ENCODE measurements at regions not wholly inside any gene's neighbourhood (a gene's known extent, or its start where the extent isn't known, plus 50 kb on each side); places are given as distances from the start of the nearest gene placed in this dataset.

DNA sequence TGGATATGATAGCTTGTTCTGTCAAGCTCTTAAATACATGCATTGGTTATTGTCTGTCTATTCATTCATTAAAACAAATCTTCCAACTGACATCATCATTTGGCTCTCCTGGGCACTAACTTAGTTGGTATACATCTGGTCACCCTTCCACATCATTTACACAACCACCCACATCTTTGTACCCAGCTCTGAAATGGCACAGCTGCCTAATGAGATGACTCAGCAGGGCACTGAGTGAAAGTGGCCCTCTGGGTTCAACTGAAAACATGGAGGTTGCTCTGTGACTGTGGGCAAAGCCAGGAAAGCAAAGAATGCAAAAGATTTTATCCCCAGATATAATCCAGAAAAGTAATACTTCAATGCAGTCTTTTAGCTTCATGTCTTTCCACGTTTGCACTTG, 234.0 kb upstream of the MAP2 start:
- no peak for DNase-seq

DNA sequence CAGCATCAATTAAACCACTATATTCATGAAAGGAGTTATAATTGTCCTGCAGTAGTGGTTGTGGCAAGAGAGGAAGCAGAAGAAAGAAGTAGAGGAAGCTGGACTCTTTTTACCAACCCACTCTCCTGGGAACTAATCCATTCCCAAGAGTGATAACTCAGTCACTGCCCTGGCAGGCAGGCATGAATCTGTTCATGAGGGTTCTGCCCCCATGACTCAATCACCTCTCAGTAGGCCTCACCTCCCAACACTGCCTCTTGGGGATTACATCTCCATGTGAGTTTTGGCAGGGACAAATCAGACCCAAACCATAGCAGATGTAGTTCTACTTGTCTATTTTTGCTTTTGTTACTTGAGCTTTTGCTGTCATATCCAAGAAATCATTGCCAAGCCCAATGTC, 232.7 kb upstream of the MAP2 start:
- intact Hi-C loops (cut with DNase I, micrococcal nuclease), result no loop called here
- no peak for ATAC-seq
- Histone ChIP-seq H3K4me3 (no peak overlapping the region), H3K4me1 (ENCODE audit: low read depth) (no peaks in the 10 kb centered on the region), H3K9me3 (no peaks in the 10 kb centered on the region), H3K36me3 (ENCODE audit: low read depth) (no peaks in the 10 kb centered on the region)
- no peak for DNase-seq
- TF ChIP-seq, protein P1, sequence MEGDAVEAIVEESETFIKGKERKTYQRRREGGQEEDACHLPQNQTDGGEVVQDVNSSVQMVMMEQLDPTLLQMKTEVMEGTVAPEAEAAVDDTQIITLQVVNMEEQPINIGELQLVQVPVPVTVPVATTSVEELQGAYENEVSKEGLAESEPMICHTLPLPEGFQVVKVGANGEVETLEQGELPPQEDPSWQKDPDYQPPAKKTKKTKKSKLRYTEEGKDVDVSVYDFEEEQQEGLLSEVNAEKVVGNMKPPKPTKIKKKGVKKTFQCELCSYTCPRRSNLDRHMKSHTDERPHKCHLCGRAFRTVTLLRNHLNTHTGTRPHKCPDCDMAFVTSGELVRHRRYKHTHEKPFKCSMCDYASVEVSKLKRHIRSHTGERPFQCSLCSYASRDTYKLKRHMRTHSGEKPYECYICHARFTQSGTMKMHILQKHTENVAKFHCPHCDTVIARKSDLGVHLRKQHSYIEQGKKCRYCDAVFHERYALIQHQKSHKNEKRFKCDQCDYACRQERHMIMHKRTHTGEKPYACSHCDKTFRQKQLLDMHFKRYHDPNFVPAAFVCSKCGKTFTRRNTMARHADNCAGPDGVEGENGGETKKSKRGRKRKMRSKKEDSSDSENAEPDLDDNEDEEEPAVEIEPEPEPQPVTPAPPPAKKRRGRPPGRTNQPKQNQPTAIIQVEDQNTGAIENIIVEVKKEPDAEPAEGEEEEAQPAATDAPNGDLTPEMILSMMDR (IDR thresholded peaks at IDR 0.05), result no peak

More for the DNA sequence above, 234.0 kb upstream of the MAP2 start:
- TF ChIP-seq, protein P1 (IDR thresholded peaks at IDR 0.05), result no peak
- no peak for ATAC-seq
- Histone ChIP-seq H3K9me3 (no peaks in the 10 kb centered on the region), H3K4me1 (ENCODE audit: low read depth) (no peaks in the 10 kb centered on the region), H3K36me3 (ENCODE audit: low read depth) (no peaks in the 10 kb centered on the region), H3K4me3 (no peak overlapping the region)
- intact Hi-C loops (cut with DNase I, micrococcal nuclease), result no loop called here

- no peak for DNase-seq
- Histone ChIP-seq H3K4me3 (no peak overlapping the region), H3K9me3 (no peaks in the 10 kb centered on the region), H3K4me1 (ENCODE audit: low read depth) (no peaks in the 10 kb centered on the region), H3K36me3 (ENCODE audit: low read depth) (no peaks in the 10 kb centered on the region)
- intact Hi-C loops (cut with DNase I, micrococcal nuclease), result no loop called here
- TF ChIP-seq, protein P1 (IDR thresholded peaks at IDR 0.05), result no peak
- ATAC-seq, result no peak
Measured at GRCh38 chr2:209194717-209195116, 229.1 kb upstream of the MAP2 start.

DNA sequence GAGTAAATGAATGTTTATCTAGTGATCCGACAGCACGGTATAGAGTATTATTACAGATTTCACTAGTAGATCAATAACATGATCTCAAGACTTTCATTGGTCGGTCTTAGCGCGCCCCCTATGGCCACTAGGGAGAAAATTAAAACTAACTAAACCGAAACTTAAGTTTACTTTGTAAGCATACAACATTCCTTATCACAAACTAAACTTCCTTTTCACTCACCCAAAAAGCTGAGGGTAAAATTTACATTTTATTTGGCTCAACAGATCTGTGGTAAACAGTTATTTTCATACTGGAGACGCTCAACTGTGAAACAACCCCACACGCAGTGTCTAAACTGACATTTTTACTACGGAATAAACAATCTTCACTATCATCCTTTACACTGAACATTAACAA, 215.6 kb upstream of the MAP2 start:
- DNase-seq (peak in 2 of 3 donors; percentile 38 to 44), ATAC-seq (peak; percentile 51)
- H3K4me1 ChIP-seq (ENCODE audit: low read depth), result no peaks in the 10 kb centered on the region
- intact Hi-C loops (cut with DNase I, micrococcal nuclease), result no loop called here
- no peaks in the 10 kb centered on the region for H3K36me3 ChIP-seq (ENCODE audit: low read depth)
- TF ChIP-seq, protein P1 (IDR thresholded peaks at IDR 0.05), result peak; percentile 20
- no peak overlapping the region for H3K4me3 ChIP-seq
- H3K9me3 ChIP-seq, result no peaks in the 10 kb centered on the region

DNA sequence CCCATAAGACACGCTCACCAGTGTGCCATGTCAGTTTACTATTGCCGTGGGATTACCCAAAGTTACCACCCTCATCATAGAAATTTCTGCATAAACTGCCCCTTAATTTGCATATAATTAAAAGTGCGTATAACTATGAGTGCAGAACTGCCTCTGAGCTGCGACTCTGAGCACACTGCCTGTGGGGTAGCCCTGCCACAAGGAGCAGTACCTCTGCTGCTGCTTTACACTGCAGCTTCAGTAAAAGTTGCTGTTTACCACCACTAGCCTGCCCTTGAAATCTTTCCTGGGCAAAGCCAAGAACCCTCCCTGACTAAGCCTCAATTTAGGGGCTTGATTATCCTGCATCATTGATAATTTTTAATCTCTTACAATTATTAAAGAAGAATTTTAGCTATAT, 213.9 kb upstream of the MAP2 start:
- DNase-seq, result no peak
- no peak for ATAC-seq
- TF ChIP-seq, protein P1 (IDR thresholded peaks at IDR 0.05), result no peak
- Histone ChIP-seq H3K9me3 (no peaks in the 10 kb centered on the region), H3K36me3 (ENCODE audit: low read depth) (no peaks in the 10 kb centered on the region), H3K4me1 (ENCODE audit: low read depth) (no peaks in the 10 kb centered on the region), H3K4me3 (no peak overlapping the region)
- intact Hi-C loops (cut with DNase I, micrococcal nuclease), result no loop called here

GRCh38 chr2:209230560-209230959, 193.3 kb upstream of the MAP2 start:
- Histone ChIP-seq H3K36me3 (ENCODE audit: low read depth) (no peaks in the 10 kb centered on the region), H3K4me1 (ENCODE audit: low read depth) (no peaks in the 10 kb centered on the region), H3K9me3 (no peaks in the 10 kb centered on the region), H3K4me3 (no peak overlapping the region)
- ATAC-seq (no peak), DNase-seq (no peak)
- TF ChIP-seq, protein P1 (IDR thresholded peaks at IDR 0.05), result no peak
- intact Hi-C loops (cut with DNase I, micrococcal nuclease), result no loop called here
